ENCODE measurements at regions not wholly inside any gene's neighbourhood (a gene's known extent, or its start where the extent isn't known, plus 50 kb on each side); places are given as distances from the start of the nearest gene placed in this dataset.

DNA sequence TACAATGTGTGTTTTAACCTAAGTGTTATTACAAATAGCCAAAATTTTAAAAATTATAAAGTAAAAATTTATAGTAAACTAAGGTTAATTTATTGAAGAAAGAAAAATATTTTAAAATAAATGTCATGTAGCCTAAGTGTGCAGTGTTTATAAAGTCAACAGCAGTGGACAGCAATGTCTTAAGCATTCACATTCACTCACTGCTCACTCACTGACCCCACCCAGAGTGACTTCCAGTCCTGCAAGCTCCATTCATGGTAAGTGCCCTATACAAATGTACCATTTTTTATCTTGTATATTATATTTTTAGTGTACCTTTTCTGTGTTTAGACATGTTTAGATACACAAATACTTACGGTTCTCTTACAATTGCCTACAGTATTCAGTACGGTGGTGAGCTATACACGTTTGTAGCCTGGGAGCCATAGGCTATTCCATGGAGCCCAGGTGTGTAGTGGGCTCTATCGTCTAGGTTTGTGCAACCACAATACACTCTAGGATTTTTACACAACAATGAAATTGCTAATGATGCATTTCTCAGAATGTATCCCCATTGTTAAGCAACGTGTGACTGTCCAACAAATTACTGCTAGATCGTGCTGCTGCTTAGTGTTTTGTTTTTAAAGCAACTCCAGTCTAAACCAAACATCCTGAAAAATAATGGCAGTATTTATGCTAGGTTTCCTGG, 108.9 kb upstream of the NAMPT start:
- TF ChIP-seq, protein P1, sequence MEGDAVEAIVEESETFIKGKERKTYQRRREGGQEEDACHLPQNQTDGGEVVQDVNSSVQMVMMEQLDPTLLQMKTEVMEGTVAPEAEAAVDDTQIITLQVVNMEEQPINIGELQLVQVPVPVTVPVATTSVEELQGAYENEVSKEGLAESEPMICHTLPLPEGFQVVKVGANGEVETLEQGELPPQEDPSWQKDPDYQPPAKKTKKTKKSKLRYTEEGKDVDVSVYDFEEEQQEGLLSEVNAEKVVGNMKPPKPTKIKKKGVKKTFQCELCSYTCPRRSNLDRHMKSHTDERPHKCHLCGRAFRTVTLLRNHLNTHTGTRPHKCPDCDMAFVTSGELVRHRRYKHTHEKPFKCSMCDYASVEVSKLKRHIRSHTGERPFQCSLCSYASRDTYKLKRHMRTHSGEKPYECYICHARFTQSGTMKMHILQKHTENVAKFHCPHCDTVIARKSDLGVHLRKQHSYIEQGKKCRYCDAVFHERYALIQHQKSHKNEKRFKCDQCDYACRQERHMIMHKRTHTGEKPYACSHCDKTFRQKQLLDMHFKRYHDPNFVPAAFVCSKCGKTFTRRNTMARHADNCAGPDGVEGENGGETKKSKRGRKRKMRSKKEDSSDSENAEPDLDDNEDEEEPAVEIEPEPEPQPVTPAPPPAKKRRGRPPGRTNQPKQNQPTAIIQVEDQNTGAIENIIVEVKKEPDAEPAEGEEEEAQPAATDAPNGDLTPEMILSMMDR (IDR thresholded peaks at IDR 0.05), result no peak
- TF ChIP-seq POLR2A (IDR thresholded peaks at IDR 0.05), result no peak
